ENCODE measurements at regions not wholly inside any gene's neighbourhood (a gene's known extent, or its start where the extent isn't known, plus 50 kb on each side); places are given as distances from the start of the nearest gene placed in this dataset.

- TF ChIP-seq POLR2A (IDR thresholded peaks at IDR 0.05; ENCODE audit: low read depth, low read length) (no peak), CTCF (IDR thresholded peaks at IDR 0.05; ENCODE audit: extremely low read depth in 1 of 2, insufficient read depth in 1 of 2, low read depth in 1 of 2, low read length in 2 of 2) (no peak), MYC (IDR thresholded peaks at IDR 0.05; ENCODE audit: low read depth, low read length) (no peak), EZH2 (IDR thresholded peaks at IDR 0.05; ENCODE audit: borderline replicate concordance, low read depth, low read length, severe bottlenecking) (no peak)
Measured at GRCh38 chr2:422676-423435, 135.0 kb upstream of the ALKAL2 start.

Measured in endothelial cell of umbilical vein (primary cell).